ENCODE measurements at regions not wholly inside any gene's neighbourhood (a gene's known extent, or its start where the extent isn't known, plus 50 kb on each side); places are given as distances from the start of the nearest gene placed in this dataset.

GRCh38 chr15:93257920-93258319, 168.9 kb upstream of the RGMA start:
- Histone ChIP-seq H3K27ac (no peak overlapping the region), H3K4me1 (peaks cover 0 to 18% (median 5%) of the 10 kb centered on the region in 12 donors), H3K4me3 (no peak overlapping the region), H3K27me3 (no peaks in the 10 kb centered on the region), H3K36me3 (no peaks in the 10 kb centered on the region), H3K9me3 (no peaks in the 10 kb centered on the region)
- DNase-seq (no peak), ATAC-seq (no peak)
- 83 to 91% (median 85%) methylated on average over 3 of the region's 3 CpGs for WGBS, 4 donors
- intact Hi-C loops (cut with DNase I): loop anchor here in 1 of 10 donors (10.0 kb wide), 1 partner anchor 67 kb away; no protein-coding TSS in a partner anchor
- no peak for TF ChIP-seq POLR2A (IDR thresholded peaks at IDR 0.05)
- no peak for TF ChIP-seq CTCF (IDR thresholded peaks at IDR 0.05)

GRCh38 chr15:93253681-93254080, 164.7 kb upstream of the RGMA start:
- Histone ChIP-seq H3K36me3 (no peaks in the 10 kb centered on the region), H3K4me3 (no peak overlapping the region), H3K27ac (peak overlapping the region in 1 of 12 donors; percentile 9), H3K4me1 (peaks cover 0 to 42% (median 10%) of the 10 kb centered on the region in 12 donors), H3K27me3 (no peaks in the 10 kb centered on the region), H3K9me3 (no peaks in the 10 kb centered on the region)
- ATAC-seq (peak in 2 of 4 donors; percentile 21 to 60), DNase-seq (peak in 3 of 5 donors; percentile 40 to 72 (median 61))
- WGBS, 4 donors: 62 to 69% (median 65%) methylated on average over 3 of the region's 3 CpGs
- intact Hi-C loops (cut with DNase I): loop anchor here in 3 of 10 donors (5.0 to 10.0 kb wide), 2 partner anchors 71 to 161 kb away; no protein-coding TSS in a partner anchor
- no peak for TF ChIP-seq POLR2A (IDR thresholded peaks at IDR 0.05)
- TF ChIP-seq CTCF (IDR thresholded peaks at IDR 0.05): no peak

- H3K27me3 ChIP-seq: no peaks in the 10 kb centered on the region
- TF ChIP-seq CTCF (IDR thresholded peaks at IDR 0.05): no peak
- no peak for TF ChIP-seq POLR2A (IDR thresholded peaks at IDR 0.05)
- DNase-seq (no peak), ATAC-seq (no peak)
- 62 to 78% (median 69%) methylated on average over 2 of the region's 2 CpGs for WGBS, 4 donors
- H3K9me3 ChIP-seq: no peaks in the 10 kb centered on the region
- H3K36me3 ChIP-seq: no peaks in the 10 kb centered on the region
- H3K4me3 ChIP-seq: no peak overlapping the region
- peaks cover 0 to 42% (median 10%) of the 10 kb centered on the region in 12 donors for H3K4me1 ChIP-seq
- intact Hi-C loops (cut with DNase I): loop anchor here in 3 of 10 donors (5.0 to 10.0 kb wide), 2 partner anchors 72 to 160 kb away; no protein-coding TSS in a partner anchor
- peak overlapping the region in 1 of 12 donors; percentile 26 for H3K27ac ChIP-seq
Observed at GRCh38 chr15:93252780-93253179, 163.8 kb upstream of the RGMA start.

- Histone ChIP-seq H3K36me3 (no peaks in the 10 kb centered on the region), H3K27me3 (no peaks in the 10 kb centered on the region), H3K4me1 (peaks cover 0 to 44% (median 10%) of the 10 kb centered on the region in 12 donors), H3K4me3 (no peak overlapping the region), H3K27ac (peak overlapping the region in 7 of 12 donors; percentile 13 to 65 (median 43)), H3K9me3 (no peaks in the 10 kb centered on the region)
- peak; percentile 35 to 81 (median 68) for ATAC-seq
- 40 to 52% (median 46%) methylated on average over 8 of the region's 8 CpGs for WGBS, 4 donors
- TF ChIP-seq CTCF (IDR thresholded peaks at IDR 0.05) (peak in 2 of 12 donors; percentile 16 to 42), POLR2A (IDR thresholded peaks at IDR 0.05) (no peak)
- DNase-seq: peak in 4 of 5 donors; percentile 62 to 74 (median 70)
- intact Hi-C loops (cut with DNase I): loop anchor here in 3 of 10 donors (2.0 to 10.0 kb wide), 3 partner anchors 74 to 159 kb away; no protein-coding TSS in a partner anchor
Observed at GRCh38 chr15:93250950-93251349, 161.9 kb upstream of the RGMA start.
